ENCODE measurements at regions not wholly inside any gene's neighbourhood (a gene's known extent, or its start where the extent isn't known, plus 50 kb on each side); places are given as distances from the start of the nearest gene placed in this dataset.
A peak's percentile ranks its signal among the peaks of the same experiment; 100 is the strongest.
"Not testable (repeated sequence)": the region's sequence is repeated elsewhere in the genome, so short reads cannot be mapped to it uniquely, and the experiment has no call there.

GRCh38 chr5:152608458-152608857, 203.4 kb upstream of the NMUR2 start:
- no peak for DNase-seq (ENCODE audit: low spot score)

- DNase-seq (ENCODE audit: low spot score): no peak
Measured at GRCh38 chr5:152619756-152620155, 214.7 kb upstream of the NMUR2 start.

- DNase-seq (ENCODE audit: low spot score): no peak
Measured at GRCh38 chr5:152622628-152623027, 217.5 kb upstream of the NMUR2 start.

GRCh38 chr5:152623951-152624350, 218.9 kb upstream of the NMUR2 start:
- DNase-seq (ENCODE audit: low spot score): no peak

GRCh38 chr5:152625696-152626095, 220.6 kb upstream of the NMUR2 start:
- no peak for DNase-seq (ENCODE audit: low spot score)

GRCh38 chr5:152631221-152631620, 226.1 kb upstream of the NMUR2 start:
- DNase-seq (ENCODE audit: low spot score): no peak

- no peak for DNase-seq (ENCODE audit: low spot score)
Measured at GRCh38 chr5:152632360-152632759, 227.3 kb upstream of the NMUR2 start.

GRCh38 chr5:152634586-152634985, 229.5 kb upstream of the NMUR2 start:
- DNase-seq (ENCODE audit: low spot score): no peak

- DNase-seq (ENCODE audit: low spot score): no peak
Measured at GRCh38 chr5:152638996-152639552, 234.0 kb upstream of the NMUR2 start.

- no peak for DNase-seq (ENCODE audit: low spot score)
Measured at GRCh38 chr5:152641970-152642805, 237.1 kb upstream of the NMUR2 start.

- no peak for DNase-seq (ENCODE audit: low spot score)
Measured at GRCh38 chr5:152642880-152643279, 237.8 kb upstream of the NMUR2 start.

GRCh38 chr5:152644029-152644728, 239.1 kb upstream of the NMUR2 start:
- no peak for DNase-seq (ENCODE audit: low spot score)

GRCh38 chr5:152649609-152650008, 244.5 kb upstream of the NMUR2 start:
- DNase-seq (ENCODE audit: low spot score): no peak

- no peak for DNase-seq (ENCODE audit: low spot score)
Measured at GRCh38 chr5:152650413-152650812, 245.3 kb upstream of the NMUR2 start.

GRCh38 chr5:152659470-152659869, 254.4 kb upstream of the NMUR2 start:
- not testable (repeated sequence) for DNase-seq (ENCODE audit: low spot score)

GRCh38 chr5:152673601-152674000, 268.5 kb upstream of the NMUR2 start:
- DNase-seq (ENCODE audit: low spot score): no peak

- DNase-seq (ENCODE audit: low spot score): no peak
Measured at GRCh38 chr5:152674403-152674802, 269.3 kb upstream of the NMUR2 start.

GRCh38 chr5:152676196-152676595, 271.1 kb upstream of the NMUR2 start:
- no peak for DNase-seq (ENCODE audit: low spot score)

- DNase-seq (ENCODE audit: low spot score): no peak
Measured at GRCh38 chr5:152683205-152683604, 278.1 kb upstream of the NMUR2 start.

- DNase-seq (ENCODE audit: low spot score): no peak
Measured at GRCh38 chr5:152686931-152687330, 281.9 kb upstream of the NMUR2 start.

- peak; percentile 20 for DNase-seq (ENCODE audit: low spot score)
Measured at GRCh38 chr5:152688561-152689249, 283.6 kb upstream of the NMUR2 start.

GRCh38 chr5:152689250-152689711, 284.2 kb upstream of the NMUR2 start:
- DNase-seq (ENCODE audit: low spot score): peak; percentile 14
